ENCODE measurements at regions not wholly inside any gene's neighbourhood (a gene's known extent, or its start where the extent isn't known, plus 50 kb on each side); places are given as distances from the start of the nearest gene placed in this dataset.

- Mint-ChIP-seq H3K4me3 (no peak overlapping the region), H3K27ac (no peak overlapping the region), H3K9me3 (peaks cover 20 to 24% of the 10 kb centered on the region in 2 donors), H3K27me3 (ENCODE audit: low read depth in 2 of 2) (no peaks in the 10 kb centered on the region), H3K4me1 (no peaks in the 10 kb centered on the region), H3K36me3 (no peaks in the 10 kb centered on the region)
- WGBS (ENCODE audit: insufficient coverage) = 96% methylated on average over 2 of the region's 2 CpGs
- Histone ChIP-seq H3K27me3 (ENCODE audit: control insufficient read depth, insufficient read depth, low read length) (no peaks in the 10 kb centered on the region), H3K27ac (ENCODE audit: low read length) (no peak overlapping the region), H3K36me3 (ENCODE audit: control insufficient read depth, insufficient read depth, low read length) (no peaks in the 10 kb centered on the region), H3K4me3 (ENCODE audit: low read length) (no peak overlapping the region), H3K4me1 (ENCODE audit: control insufficient read depth, insufficient read depth, low read length) (no peaks in the 10 kb centered on the region), H3K9me3 (ENCODE audit: control insufficient read depth, insufficient read depth, low read length) (no peaks in the 10 kb centered on the region)
- DNase-seq (no peak), ATAC-seq (no peak)
- intact Hi-C loops (cut with micrococcal nuclease) = no loop called here
- no peak for TF ChIP-seq CTCF (IDR thresholded peaks at IDR 0.05)
These were observed 227.6 kb downstream of the PCDH20 start for GRCh38 chr13:61188057-61188456.

GRCh38 chr13:61187471-61187870 is 228.2 kb downstream of the PCDH20 start:
- H3K9me3 ChIP-seq (ENCODE audit: control insufficient read depth, insufficient read depth, low read length) = no peaks in the 10 kb centered on the region
- no peaks in the 10 kb centered on the region for H3K4me1 ChIP-seq (ENCODE audit: control insufficient read depth, insufficient read depth, low read length)
- no peaks in the 10 kb centered on the region for H3K27me3 ChIP-seq (ENCODE audit: control insufficient read depth, insufficient read depth, low read length)
- H3K27ac ChIP-seq (ENCODE audit: low read length) = no peak overlapping the region
- no peak for TF ChIP-seq CTCF (IDR thresholded peaks at IDR 0.05)
- Mint-ChIP-seq H3K27ac (no peak overlapping the region), H3K9me3 (peaks cover 15 to 20% of the 10 kb centered on the region in 2 donors), H3K4me1 (no peaks in the 10 kb centered on the region), H3K36me3 (no peaks in the 10 kb centered on the region), H3K27me3 (ENCODE audit: low read depth in 2 of 2) (no peaks in the 10 kb centered on the region), H3K4me3 (no peak overlapping the region)
- no peaks in the 10 kb centered on the region for H3K36me3 ChIP-seq (ENCODE audit: control insufficient read depth, insufficient read depth, low read length)
- no peak for ATAC-seq
- H3K4me3 ChIP-seq (ENCODE audit: low read length) = no peak overlapping the region
- no peak for DNase-seq
- WGBS (ENCODE audit: insufficient coverage) = 87% methylated on average over 3 of the region's 4 CpGs
- intact Hi-C loops (cut with micrococcal nuclease) = no loop called here

- no peaks in the 10 kb centered on the region for H3K36me3 ChIP-seq (ENCODE audit: control insufficient read depth, insufficient read depth, low read length)
- H3K4me3 ChIP-seq (ENCODE audit: low read length) = no peak overlapping the region
- H3K27ac ChIP-seq (ENCODE audit: low read length) = no peak overlapping the region
- TF ChIP-seq CTCF (IDR thresholded peaks at IDR 0.05) = no peak
- no peaks in the 10 kb centered on the region for H3K9me3 ChIP-seq (ENCODE audit: control insufficient read depth, insufficient read depth, low read length)
- ATAC-seq (no peak), DNase-seq (no peak)
- Mint-ChIP-seq H3K27ac (no peak overlapping the region), H3K36me3 (peaks cover 12% of the 10 kb centered on the region), H3K9me3 (peaks cover 18 to 21% of the 10 kb centered on the region in 2 donors), H3K4me1 (no peaks in the 10 kb centered on the region), H3K4me3 (no peak overlapping the region), H3K27me3 (ENCODE audit: low read depth in 2 of 2) (no peaks in the 10 kb centered on the region)
- 20% methylated on average over 1 of the region's 1 CpG for WGBS (ENCODE audit: insufficient coverage)
- no peaks in the 10 kb centered on the region for H3K4me1 ChIP-seq (ENCODE audit: control insufficient read depth, insufficient read depth, low read length)
- intact Hi-C loops (cut with micrococcal nuclease) = no loop called here
- no peaks in the 10 kb centered on the region for H3K27me3 ChIP-seq (ENCODE audit: control insufficient read depth, insufficient read depth, low read length)
These were observed 232.0 kb downstream of the PCDH20 start for GRCh38 chr13:61183670-61184069.

GRCh38 chr13:61180234-61180633 is 235.4 kb downstream of the PCDH20 start:
- Mint-ChIP-seq H3K36me3 (peaks cover 12% of the 10 kb centered on the region), H3K4me1 (no peaks in the 10 kb centered on the region), H3K27me3 (ENCODE audit: low read depth in 2 of 2) (no peaks in the 10 kb centered on the region), H3K4me3 (no peak overlapping the region), H3K9me3 (peaks cover 6 to 7% of the 10 kb centered on the region in 2 donors), H3K27ac (no peak overlapping the region)
- intact Hi-C loops (cut with micrococcal nuclease) = no loop called here
- no peaks in the 10 kb centered on the region for H3K9me3 ChIP-seq (ENCODE audit: control insufficient read depth, insufficient read depth, low read length)
- no peak for TF ChIP-seq CTCF (IDR thresholded peaks at IDR 0.05)
- WGBS (ENCODE audit: insufficient coverage) = 67% methylated on average over 3 of the region's 4 CpGs
- no peak overlapping the region for H3K27ac ChIP-seq (ENCODE audit: low read length)
- no peaks in the 10 kb centered on the region for H3K27me3 ChIP-seq (ENCODE audit: control insufficient read depth, insufficient read depth, low read length)
- ATAC-seq (no peak), DNase-seq (no peak)
- no peaks in the 10 kb centered on the region for H3K4me1 ChIP-seq (ENCODE audit: control insufficient read depth, insufficient read depth, low read length)
- no peaks in the 10 kb centered on the region for H3K36me3 ChIP-seq (ENCODE audit: control insufficient read depth, insufficient read depth, low read length)
- no peak overlapping the region for H3K4me3 ChIP-seq (ENCODE audit: low read length)

All from natural killer cell (primary cell).